HG02571 (cell line): ENCODE measurements at regions not wholly inside any gene's neighbourhood (a gene's known extent, or its start where the extent isn't known, plus 50 kb on each side); places are given as distances from the start of the nearest gene placed in this dataset.
A peak's percentile ranks its signal among the peaks of the same experiment; 100 is the strongest.

Experiments used
- ATAC-seq: cut with Tn5 transposase; IDR thresholded peaks from one replicate; pipeline ENCODE4 v1.9.1; 2021; ENCODE audit warnings: mild to moderate bottlenecking, moderate library complexity; ENCODE audit not compliant: unreplicated experiment

DNA sequence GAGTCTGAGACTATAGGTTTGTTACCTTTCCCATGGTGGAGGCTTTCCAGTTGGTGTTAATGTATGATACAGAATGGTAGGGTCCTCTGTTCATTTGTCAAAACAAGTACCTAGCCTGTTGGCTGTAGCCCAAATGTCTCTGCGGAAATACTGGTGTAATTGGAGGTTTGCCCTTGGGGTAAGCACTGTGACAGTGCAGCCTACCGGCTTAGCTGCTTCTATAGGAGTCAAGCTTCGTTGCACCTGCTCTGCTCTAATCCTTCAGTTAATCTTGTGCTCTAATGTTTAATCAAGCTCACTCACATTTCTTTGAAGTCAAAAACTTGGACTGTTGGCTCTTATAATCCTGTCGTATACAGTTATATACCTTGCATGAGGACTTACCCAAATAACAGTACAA, 203.4 kb downstream of the CCNG2 start:
- ATAC-seq, result no peak

DNA sequence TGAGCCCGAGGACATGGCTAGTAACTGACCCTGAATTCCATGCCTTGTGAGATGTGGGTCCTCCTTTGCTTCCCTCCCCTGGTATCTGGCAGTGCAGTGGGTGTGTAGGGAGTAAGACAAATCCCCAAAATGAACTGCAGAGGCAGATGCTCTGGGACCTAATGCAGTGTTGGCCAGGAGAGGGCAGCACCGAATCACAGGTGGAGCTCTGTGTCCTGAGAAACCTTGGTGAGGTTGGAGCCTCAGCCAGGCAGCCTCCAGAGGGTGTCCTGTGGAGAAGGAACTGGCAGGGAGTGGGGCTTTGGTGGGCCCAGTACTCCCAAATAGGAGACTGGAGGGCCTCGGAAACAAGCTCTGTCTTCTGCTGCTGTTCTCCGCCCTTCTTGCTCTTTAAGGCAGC, 209.9 kb downstream of the CCNG2 start:
- peak; percentile 80 for ATAC-seq

- no peak for ATAC-seq
These were observed 210.6 kb downstream of the CCNG2 start for GRCh38 chr4:77367638-77368037.

DNA sequence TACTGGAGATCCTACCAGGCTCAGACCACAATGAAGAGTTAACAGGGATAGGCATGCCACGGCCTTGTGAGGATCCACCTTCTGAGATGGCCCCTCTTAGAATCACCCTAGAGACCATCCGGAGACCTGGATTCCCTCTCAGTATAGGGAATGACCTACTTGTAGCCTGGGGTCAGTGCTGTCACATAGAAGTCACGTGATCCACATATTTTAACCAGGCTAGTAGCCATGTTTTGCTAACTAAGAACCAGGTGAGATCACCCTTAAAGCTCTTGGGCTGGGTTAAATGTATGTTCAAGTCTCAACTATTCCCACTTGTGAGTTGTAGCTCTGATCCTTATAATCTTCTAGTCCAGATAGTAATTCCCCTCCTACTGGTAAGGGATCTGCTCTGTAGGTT, 215.4 kb downstream of the CCNG2 start:
- ATAC-seq, result no peak

- no peak for ATAC-seq
These were observed 219.0 kb downstream of the CCNG2 start for GRCh38 chr4:77375866-77376607.

DNA sequence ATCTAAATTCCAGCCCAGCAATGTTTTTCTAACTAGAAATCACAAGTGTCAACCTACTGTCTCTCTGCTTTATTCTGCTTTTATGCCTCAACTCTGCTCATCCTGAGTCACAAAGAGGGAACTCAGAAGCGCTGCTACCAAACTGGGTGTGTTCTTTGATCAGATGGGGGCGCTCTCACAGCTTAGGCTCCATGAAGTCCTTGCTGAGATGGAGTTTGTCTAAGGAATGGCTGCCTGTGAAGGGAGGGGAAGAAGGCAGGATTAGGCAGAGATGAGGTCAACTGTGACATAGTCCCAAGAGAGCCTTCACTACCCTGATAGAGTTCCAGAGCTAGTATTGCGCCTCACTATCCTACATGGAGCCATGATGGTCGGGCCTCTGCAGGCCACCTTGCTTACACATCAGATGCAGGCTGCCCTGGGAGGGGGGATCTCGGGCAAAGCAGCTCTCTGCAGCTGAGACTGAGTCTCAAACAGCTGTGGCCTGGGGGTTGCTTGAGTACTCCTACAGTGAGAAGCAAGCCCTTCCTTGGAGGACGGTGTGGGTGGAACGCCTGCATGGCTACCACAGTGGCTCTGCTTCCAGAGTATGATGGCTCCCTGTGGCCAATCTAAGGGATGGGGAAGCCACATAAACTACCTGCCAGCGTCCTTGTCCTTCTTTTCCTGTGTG, 219.9 kb downstream of the CCNG2 start:
- ATAC-seq, result no peak

DNA sequence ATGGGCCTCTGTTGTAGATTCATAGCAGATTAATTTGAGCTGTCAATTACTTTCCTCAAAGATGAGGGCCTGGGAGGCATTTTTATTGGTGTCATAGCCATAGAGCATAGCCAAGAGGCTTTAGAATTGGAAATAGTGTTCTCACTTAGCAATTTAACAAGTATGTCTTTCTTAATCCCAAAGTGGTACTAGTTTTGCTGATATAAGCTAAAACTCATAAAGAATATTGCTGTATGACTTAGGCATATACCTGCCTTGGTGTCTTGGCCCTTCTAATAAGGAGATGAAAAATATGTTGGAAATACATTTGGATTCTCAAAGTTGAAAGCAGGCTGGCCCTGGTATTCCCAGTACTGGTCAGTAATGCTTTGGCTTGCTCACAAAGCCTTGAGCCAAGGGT, 221.5 kb upstream of the CXCL13 start:
- ATAC-seq, result no peak

GRCh38 chr4:77385124-77385969, 220.3 kb upstream of the CXCL13 start:
- peak; percentile 62 for ATAC-seq

- ATAC-seq, result no peak
These were observed 211.6 kb upstream of the CXCL13 start for GRCh38 chr4:77393996-77394395.

DNA sequence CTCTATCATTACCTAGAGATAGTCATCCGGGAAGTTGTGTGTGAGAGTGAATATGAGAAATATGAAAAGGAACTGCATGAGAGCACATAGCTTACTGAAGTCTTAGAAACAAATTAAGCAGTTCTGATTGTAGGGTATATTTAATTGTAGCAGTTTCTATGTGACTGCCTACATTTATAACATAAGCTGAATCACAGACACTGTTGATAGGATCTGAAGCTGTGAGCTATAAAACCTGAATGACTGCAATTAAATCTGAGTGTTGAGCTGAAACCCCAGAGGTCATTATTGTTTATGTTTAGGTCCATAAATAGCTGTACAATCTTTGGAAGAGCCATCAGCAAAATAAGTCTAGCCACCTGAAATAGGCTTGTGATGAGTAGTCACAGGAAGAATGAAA, 210.1 kb upstream of the CXCL13 start:
- no peak for ATAC-seq

DNA sequence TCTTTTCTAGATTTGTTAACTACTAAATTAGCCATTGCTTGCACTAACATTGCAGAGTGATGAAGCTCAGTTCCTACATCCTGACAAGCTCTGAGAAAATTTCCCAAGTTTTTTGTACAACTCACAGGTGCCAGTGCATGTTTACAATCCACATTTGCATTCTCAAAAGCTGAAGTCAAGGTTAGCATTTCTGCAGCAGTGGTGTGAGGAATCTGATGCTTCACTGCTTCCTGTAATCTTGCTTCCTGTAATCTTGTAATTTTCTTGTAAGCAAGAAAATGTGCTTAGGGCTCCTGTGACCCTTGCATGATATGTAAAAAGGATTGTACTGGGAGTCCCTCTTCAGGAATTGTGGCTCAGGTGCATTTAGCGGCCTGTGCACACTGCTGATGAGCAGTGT, 207.4 kb upstream of the CXCL13 start:
- no peak for ATAC-seq

DNA sequence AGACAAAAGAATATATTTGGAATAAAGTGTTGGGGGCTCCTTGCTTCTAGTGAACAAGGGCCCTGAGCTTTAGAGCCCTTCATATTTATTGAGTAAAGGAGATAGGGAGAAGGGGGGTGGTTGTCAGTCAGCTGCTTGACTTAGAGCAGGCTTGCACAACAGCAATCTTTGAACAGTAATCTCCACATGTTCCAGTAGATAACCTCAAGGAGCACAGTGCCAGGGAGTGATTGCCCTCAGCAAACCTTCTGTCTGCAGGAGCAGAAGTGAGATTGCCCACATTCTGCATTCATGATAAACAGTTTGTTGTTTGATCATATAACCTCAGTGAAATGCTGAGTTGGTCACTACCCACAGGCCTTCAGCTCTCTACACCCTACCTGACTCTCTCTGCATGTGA, 205.8 kb upstream of the CXCL13 start:
- ATAC-seq, result no peak

DNA sequence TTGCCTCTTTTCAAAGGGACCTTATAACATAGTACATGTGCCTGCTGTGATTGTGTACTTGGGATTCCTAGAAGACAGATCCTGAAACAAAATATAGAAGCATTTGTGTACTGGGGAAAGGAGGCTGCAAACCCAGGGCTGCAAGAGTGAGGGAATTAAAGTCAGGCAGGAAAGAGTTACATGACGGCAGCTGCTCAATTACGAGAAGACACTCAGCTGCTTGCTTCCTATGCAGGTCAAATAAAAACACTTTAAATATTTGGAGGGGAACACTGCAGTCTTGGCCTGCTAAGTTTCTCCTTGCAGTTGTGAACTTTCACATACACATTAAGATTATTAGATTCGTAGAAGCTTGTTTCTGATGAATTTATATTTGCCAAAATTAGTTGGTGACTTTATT, 191.9 kb upstream of the CXCL13 start:
- no peak for ATAC-seq

DNA sequence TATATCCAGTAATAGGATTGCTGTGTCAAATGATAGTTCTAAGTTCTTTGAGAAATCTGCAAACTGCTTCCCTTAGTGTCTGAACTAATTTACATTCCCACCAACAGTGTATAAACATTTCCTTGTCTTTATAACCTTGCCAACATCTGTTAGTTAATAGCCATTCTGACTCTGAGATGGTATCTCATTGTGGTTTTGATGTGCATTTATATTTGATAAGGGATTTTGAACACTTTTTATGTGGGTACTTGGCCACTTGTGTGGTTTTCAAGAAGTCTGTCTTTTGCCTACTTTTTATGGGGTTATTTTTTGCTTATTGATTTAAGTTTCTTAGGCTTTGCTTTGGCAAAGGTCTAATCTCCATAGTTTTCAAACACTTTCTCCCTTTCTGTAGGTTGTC, 189.9 kb upstream of the CXCL13 start:
- no peak for ATAC-seq

DNA sequence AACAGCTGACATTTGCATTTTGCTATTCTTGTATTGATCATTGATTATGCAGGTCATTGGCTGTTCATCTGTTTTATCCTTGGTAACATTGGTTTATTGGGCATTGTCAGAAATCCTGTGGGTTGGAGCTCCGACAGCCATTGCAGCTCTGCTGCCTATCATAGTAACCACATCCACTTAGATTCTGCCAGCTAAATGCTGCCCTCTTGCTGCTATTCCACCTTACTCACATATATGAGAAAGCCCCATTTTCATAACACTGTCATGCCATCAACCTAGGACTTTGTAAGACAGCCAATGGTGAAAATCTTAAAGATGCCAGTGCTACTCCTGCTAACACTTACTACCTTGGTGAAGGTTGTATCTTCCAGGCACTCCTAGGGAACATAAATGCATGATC, 187.3 kb upstream of the CXCL13 start:
- no peak for ATAC-seq

DNA sequence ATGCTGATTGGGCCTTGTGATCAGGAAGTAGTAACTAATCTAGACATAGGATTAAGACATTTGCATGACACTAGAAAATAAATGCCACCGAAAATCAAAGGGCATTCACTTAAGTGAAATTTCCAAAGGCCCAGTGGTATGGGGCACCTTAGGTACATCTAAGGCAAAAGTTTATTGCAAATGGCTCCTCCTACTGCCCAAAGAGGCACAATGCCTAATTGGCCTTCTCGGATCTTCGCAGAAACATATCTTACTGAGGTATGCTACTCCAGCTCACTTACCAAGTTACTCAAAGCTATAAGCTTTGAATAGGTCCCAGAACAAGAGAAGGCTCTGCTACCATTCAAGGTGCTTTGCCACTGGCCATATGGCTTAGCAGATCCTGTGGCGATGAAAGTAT, 174.8 kb upstream of the CXCL13 start:
- ATAC-seq, result no peak

GRCh38 chr4:77431546-77431945, 174.1 kb upstream of the CXCL13 start:
- no peak for ATAC-seq

- ATAC-seq, result no peak
These were observed 172.8 kb upstream of the CXCL13 start for GRCh38 chr4:77432717-77433417.

GRCh38 chr4:77433418-77433733, 172.2 kb upstream of the CXCL13 start:
- ATAC-seq, result no peak

DNA sequence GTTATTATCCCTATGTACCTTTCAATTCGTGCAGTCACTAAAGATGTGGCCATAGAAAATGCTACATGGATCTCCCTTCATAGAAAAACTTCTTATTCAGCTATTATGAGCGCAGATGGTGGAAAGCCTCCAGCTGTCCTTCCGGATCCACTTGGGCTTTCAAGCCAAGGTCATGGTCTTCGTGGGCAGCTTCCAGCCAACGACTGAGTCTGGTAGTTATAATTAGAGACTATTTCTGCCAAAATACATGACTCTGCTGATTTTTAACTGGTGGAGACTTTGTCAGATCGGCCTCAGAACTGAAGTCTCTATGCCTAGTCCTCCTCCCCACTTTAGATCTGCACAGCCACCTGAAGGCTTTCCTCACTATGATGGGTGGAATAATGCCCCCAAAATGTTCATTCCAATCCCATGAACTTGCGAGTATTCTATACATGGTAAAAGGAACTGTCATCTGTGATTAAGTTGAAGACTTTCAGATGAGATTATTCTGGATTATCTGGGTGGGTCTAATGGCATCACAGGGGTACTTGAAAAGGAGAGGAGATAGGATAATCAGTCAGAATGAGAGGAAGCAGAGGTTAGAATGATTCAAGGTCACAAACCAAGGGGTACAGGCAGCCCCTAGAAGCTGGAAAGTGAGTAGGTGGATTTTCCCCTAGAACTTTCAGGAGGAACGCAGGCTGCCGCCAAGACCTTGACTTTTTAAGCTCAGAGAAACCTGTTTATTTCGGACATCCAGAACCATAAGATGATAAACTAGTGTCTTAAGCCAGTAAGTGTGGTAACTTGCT, 171.1 kb upstream of the CXCL13 start:
- ATAC-seq, result no peak

DNA sequence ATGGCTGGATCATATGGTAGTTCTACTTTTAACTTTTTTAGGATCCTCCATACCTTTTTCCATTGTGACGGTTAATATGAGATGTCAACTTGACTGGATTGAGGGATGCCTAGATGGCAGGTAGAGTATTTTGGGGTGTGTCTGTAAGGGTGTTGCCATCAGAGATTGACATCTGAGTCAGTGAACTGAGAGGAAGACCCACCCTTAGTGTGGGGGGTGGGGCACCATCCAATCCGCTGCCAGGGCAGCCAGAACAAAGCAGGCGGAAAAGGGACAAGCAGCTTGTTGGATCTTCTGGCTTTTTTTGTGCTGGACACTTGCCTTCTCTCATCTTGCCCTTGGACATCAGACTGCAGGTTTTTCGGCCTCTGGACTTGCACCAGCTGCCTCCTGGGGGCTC, 168.5 kb upstream of the CXCL13 start:
- ATAC-seq, result no peak
